Stimulated activated CD4-positive, alpha-beta T cell treated with anti-CD3 and anti-CD28 coated beads, Interleukin-1b, Interleukin-23, amount 100 ng/mL, for 24 hours (primary cell): ENCODE measurements at regions not wholly inside any gene's neighbourhood (a gene's known extent, or its start where the extent isn't known, plus 50 kb on each side); places are given as distances from the start of the nearest gene placed in this dataset.
"Not testable (repeated sequence)": the region's sequence is repeated elsewhere in the genome, so short reads cannot be mapped to it uniquely, and the experiment has no call there.

Experiments used
- DNase-seq, 4 experiments: peaks; one replicate each; pipeline ENCODE4 v3.0.0-alpha.2; 2020; ENCODE audit warnings: low read depth in 4 of 4, low spot score in 1 of 4

GRCh38 chr10:21368022-21368582 is 157.4 kb downstream of the SKIDA1 start:
- DNase-seq = no peak

GRCh38 chr10:21366108-21366507 is 159.4 kb downstream of the SKIDA1 start:
- DNase-seq = not testable (repeated sequence)

GRCh38 chr10:21364196-21365114 is 161.0 kb downstream of the SKIDA1 start:
- no peak for DNase-seq

GRCh38 chr10:21363731-21364104 is 161.8 kb downstream of the SKIDA1 start:
- DNase-seq = no peak

- DNase-seq = no peak
Observed at GRCh38 chr10:21363092-21363730, 162.3 kb downstream of the SKIDA1 start.

- no peak for DNase-seq
Observed at GRCh38 chr10:21359202-21359601, 166.3 kb downstream of the SKIDA1 start.

GRCh38 chr10:21355591-21356011 is 169.9 kb downstream of the SKIDA1 start:
- no peak for DNase-seq

- no peak for DNase-seq
Observed at GRCh38 chr10:21352886-21353285, 172.6 kb downstream of the SKIDA1 start.

- DNase-seq = not testable (repeated sequence)
Observed at GRCh38 chr10:21351594-21351993, 173.9 kb downstream of the SKIDA1 start.

GRCh38 chr10:21349912-21350286 is 175.6 kb downstream of the SKIDA1 start:
- no peak for DNase-seq

GRCh38 chr10:21347785-21348170 is 177.7 kb downstream of the SKIDA1 start:
- no peak for DNase-seq

GRCh38 chr10:21347043-21347784 is 178.3 kb downstream of the SKIDA1 start:
- no peak for DNase-seq

- DNase-seq = no peak
Observed at GRCh38 chr10:21343087-21343486, 182.4 kb downstream of the SKIDA1 start.

GRCh38 chr10:21342499-21342898 is 183.0 kb downstream of the SKIDA1 start:
- DNase-seq = not testable (repeated sequence)

- no peak for DNase-seq
Observed at GRCh38 chr10:21340331-21340730, 185.2 kb downstream of the SKIDA1 start.

- DNase-seq = no peak
Observed at GRCh38 chr10:21337171-21337792, 188.2 kb downstream of the SKIDA1 start.

GRCh38 chr10:21336476-21337170 is 188.9 kb downstream of the SKIDA1 start:
- DNase-seq = peak in 1 of 4 experiments; percentile 15

GRCh38 chr10:21334891-21335696 is 190.4 kb downstream of the SKIDA1 start:
- DNase-seq = no peak

- DNase-seq = no peak
Observed at GRCh38 chr10:21330628-21331020, 194.9 kb downstream of the SKIDA1 start.
